KG1 (cell line): ENCODE measurements at regions not wholly inside any gene's neighbourhood (a gene's known extent, or its start where the extent isn't known, plus 50 kb on each side); places are given as distances from the start of the nearest gene placed in this dataset.

Experiments used
- DNase-seq: peaks from one replicate; lab custom pipeline; 2025; lab: John Stamatoyannopoulos, UW

- peak; percentile 76 for DNase-seq
These were observed 51.5 kb upstream of the LRRC32 start for GRCh38 chr11:76721755-76722677.

- DNase-seq: no peak
These were observed 52.6 kb upstream of the LRRC32 start for GRCh38 chr11:76723142-76723541.

- DNase-seq: no peak
These were observed 53.0 kb upstream of the LRRC32 start for GRCh38 chr11:76723548-76723947.

- no peak for DNase-seq
These were observed 53.7 kb upstream of the LRRC32 start for GRCh38 chr11:76724171-76724768.

GRCh38 chr11:76728227-76728626 is 54.9 kb upstream of the TSKU start:
- no peak for DNase-seq

GRCh38 chr11:76728778-76729177 is 54.4 kb upstream of the TSKU start:
- no peak for DNase-seq

GRCh38 chr11:76729214-76729613 is 53.9 kb upstream of the TSKU start:
- DNase-seq: no peak

DNA sequence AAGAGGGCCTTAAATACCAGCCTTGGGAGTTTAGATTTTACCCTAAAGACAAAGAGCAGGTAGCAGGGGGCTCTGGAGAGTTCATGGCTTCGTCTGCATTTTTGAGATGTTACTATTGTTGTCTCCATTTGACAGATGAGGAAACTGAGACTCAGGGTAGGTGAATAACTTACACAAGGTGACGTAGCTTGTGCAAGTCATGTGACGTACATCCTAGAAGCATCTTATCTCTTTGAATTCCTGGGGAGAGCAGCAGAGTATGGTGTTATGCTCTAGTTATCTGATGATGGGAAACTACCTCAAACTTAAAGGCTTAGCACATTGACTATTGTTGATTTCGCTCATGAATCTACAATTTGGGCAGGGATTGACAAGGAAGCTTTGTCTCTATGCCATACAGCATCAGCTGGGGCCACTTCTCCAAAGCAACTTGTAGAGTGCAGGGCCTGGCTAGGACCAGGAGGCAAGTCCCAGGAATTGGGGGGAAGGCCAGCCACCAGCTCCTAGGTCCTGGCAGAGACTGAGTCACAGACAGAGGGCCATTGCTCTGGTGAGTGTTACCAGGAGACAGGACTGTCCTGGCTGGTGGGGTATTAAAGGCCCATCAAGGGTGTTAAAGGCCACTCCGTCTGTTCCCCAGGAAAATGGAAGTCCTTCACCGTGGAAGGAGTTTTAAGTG is 52.1 kb upstream of the TSKU start:
- no peak for DNase-seq

- no peak for DNase-seq
These were observed 50.5 kb upstream of the TSKU start for GRCh38 chr11:76732643-76733042.
